ENCODE measurements at regions not wholly inside any gene's neighbourhood (a gene's known extent, or its start where the extent isn't known, plus 50 kb on each side); places are given as distances from the start of the nearest gene placed in this dataset.
A peak's percentile ranks its signal among the peaks of the same experiment; 100 is the strongest.

DNA sequence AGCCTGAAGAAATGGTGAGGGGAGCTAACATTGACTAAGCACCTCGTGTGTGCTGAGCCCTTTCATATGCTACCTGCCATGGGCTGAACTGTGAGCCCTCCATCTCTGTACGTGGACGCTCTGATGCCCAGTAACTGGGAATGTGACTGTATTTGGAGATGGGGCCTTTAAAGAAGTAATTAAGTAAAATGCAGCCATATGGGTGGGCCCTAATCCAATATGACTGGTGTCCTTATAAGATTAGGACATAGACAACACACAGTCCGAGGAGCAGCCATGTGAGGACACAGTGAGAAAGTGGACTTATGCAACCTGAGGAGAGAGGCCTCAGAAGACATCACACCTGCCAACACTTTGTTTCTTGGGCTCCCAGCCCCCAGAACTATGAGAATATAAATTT lies 92.7 kb upstream of the ATP1B1 start:
- Histone ChIP-seq H3K4me1 (ENCODE audit: insufficient read depth) (no peaks in the 10 kb centered on the region), H3K4me3 (ENCODE audit: low read depth, low read length) (no peak overlapping the region), H3K36me3 (ENCODE audit: insufficient read depth) (no peaks in the 10 kb centered on the region), H3K27ac (ENCODE audit: low read depth) (no peak overlapping the region)
- 94% methylated on average over 4 of the region's 4 CpGs for WGBS
- no peak for DNase-seq (ENCODE audit: extremely low spot score)

DNA sequence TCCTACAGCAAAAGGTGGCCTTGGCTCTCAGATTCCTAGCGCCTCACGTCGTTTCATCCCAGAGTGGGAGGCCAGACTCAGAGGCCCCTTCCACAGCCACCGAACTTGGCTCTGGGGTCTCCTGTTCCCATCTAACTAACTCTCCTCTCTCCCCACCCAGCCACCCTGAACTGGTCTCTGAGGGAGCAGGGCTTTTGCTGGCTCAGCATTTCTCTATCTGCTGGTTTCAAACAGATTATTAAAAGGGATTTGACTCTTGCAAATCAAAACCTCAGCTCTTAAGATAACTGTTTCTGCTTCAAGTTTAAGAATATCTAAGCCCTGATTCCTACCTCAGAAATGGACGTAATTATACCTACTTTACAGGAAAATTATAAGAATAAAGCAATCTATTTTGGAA lies 91.0 kb upstream of the ATP1B1 start:
- 92% methylated on average over 5 of the region's 5 CpGs for WGBS
- Histone ChIP-seq H3K27ac (ENCODE audit: low read depth) (no peak overlapping the region), H3K36me3 (ENCODE audit: insufficient read depth) (no peaks in the 10 kb centered on the region), H3K4me3 (ENCODE audit: low read depth, low read length) (no peak overlapping the region), H3K4me1 (ENCODE audit: insufficient read depth) (no peaks in the 10 kb centered on the region)
- DNase-seq (ENCODE audit: extremely low spot score) = no peak

- Histone ChIP-seq H3K27ac (ENCODE audit: low read depth) (no peak overlapping the region), H3K4me3 (ENCODE audit: low read depth, low read length) (no peak overlapping the region), H3K36me3 (ENCODE audit: insufficient read depth) (no peaks in the 10 kb centered on the region), H3K4me1 (ENCODE audit: insufficient read depth) (no peaks in the 10 kb centered on the region)
- DNase-seq (ENCODE audit: extremely low spot score) = no peak
- WGBS = 91% methylated on average over 4 of the region's 4 CpGs
Measured at GRCh38 chr1:169018751-169019150, 87.7 kb upstream of the ATP1B1 start.

- no peaks in the 10 kb centered on the region for H3K36me3 ChIP-seq (ENCODE audit: insufficient read depth)
- no peaks in the 10 kb centered on the region for H3K4me1 ChIP-seq (ENCODE audit: insufficient read depth)
- no peak overlapping the region for H3K27ac ChIP-seq (ENCODE audit: low read depth)
- H3K4me3 ChIP-seq (ENCODE audit: low read depth, low read length) = no peak overlapping the region
- 74% methylated on average over 3 of the region's 3 CpGs for WGBS
- DNase-seq (ENCODE audit: extremely low spot score) = no peak
Measured at GRCh38 chr1:169019419-169020058, 87.0 kb upstream of the ATP1B1 start.

GRCh38 chr1:169020684-169021083 lies 85.8 kb upstream of the ATP1B1 start:
- H3K4me1 ChIP-seq (ENCODE audit: insufficient read depth) = no peaks in the 10 kb centered on the region
- no peak for DNase-seq (ENCODE audit: extremely low spot score)
- no peaks in the 10 kb centered on the region for H3K36me3 ChIP-seq (ENCODE audit: insufficient read depth)

GRCh38 chr1:169022648-169023047 lies 83.8 kb upstream of the ATP1B1 start:
- Histone ChIP-seq H3K27ac (ENCODE audit: low read depth) (no peak overlapping the region), H3K4me3 (ENCODE audit: low read depth, low read length) (no peak overlapping the region), H3K36me3 (ENCODE audit: insufficient read depth) (no peaks in the 10 kb centered on the region), H3K4me1 (ENCODE audit: insufficient read depth) (no peaks in the 10 kb centered on the region)
- DNase-seq (ENCODE audit: extremely low spot score) = no peak
- WGBS = 100% methylated on average over 1 of the region's 1 CpG

More at GRCh38 chr1:169020684-169021083, 85.8 kb upstream of the ATP1B1 start:
- Histone ChIP-seq H3K4me3 (ENCODE audit: low read depth, low read length) (no peak overlapping the region), H3K27ac (ENCODE audit: low read depth) (no peak overlapping the region)

DNA sequence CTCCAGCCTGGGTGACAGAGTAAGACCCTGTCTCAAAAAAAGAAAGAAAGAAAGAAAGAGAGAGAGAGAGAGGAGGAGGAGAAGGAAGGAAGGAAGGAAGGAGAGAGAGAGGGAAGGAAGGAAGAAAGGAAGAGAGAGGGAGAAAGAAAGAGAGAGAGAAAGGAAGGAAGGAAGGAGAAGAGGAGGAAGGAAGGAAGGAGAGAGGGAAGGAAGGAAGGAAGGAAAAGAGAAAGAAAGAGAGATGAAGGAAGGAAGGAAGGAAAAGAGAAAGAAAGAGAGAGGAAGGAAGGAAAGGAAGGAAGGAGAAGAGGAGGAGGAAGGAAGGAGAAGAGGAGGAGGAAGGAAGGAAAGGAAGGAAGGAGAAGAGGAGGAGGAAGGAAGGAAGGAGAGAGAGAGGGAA lies 82.2 kb upstream of the ATP1B1 start:
- H3K36me3 ChIP-seq (ENCODE audit: insufficient read depth) = no peaks in the 10 kb centered on the region
- H3K4me3 ChIP-seq (ENCODE audit: low read depth, low read length) = no peak overlapping the region
- DNase-seq (ENCODE audit: extremely low spot score) = no peak
- no peak overlapping the region for H3K27ac ChIP-seq (ENCODE audit: low read depth)
- H3K4me1 ChIP-seq (ENCODE audit: insufficient read depth) = no peaks in the 10 kb centered on the region

- H3K4me1 ChIP-seq (ENCODE audit: insufficient read depth) = no peaks in the 10 kb centered on the region
- DNase-seq (ENCODE audit: extremely low spot score) = no peak
- no peak overlapping the region for H3K27ac ChIP-seq (ENCODE audit: low read depth)
- WGBS = 92% methylated on average over 1 of the region's 1 CpG
- H3K4me3 ChIP-seq (ENCODE audit: low read depth, low read length) = no peak overlapping the region
- H3K36me3 ChIP-seq (ENCODE audit: insufficient read depth) = no peaks in the 10 kb centered on the region
Measured at GRCh38 chr1:169024800-169025271, 81.7 kb upstream of the ATP1B1 start.

DNA sequence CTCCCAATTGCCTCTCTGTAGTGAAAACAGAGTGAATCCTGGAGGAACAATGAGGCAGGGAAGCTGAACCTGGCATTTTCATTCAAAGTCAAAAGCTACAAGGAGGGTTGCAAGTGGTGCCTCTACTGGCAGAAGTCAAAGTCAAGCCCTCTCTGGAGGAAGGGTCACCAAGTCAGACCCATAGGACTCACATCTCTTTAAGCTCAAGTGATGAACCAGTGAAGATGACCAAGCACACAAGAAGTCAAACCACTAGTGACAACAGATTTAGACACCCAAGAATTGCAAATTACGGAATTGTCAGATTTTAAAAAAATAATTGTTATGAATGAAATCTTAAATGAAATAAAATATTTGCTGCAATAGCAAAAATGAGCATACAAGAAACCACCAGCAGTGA lies 81.1 kb upstream of the ATP1B1 start:
- 97% methylated on average over 1 of the region's 1 CpG for WGBS
- H3K4me3 ChIP-seq (ENCODE audit: low read depth, low read length) = no peak overlapping the region
- H3K36me3 ChIP-seq (ENCODE audit: insufficient read depth) = no peaks in the 10 kb centered on the region
- no peak for DNase-seq (ENCODE audit: extremely low spot score)
- H3K27ac ChIP-seq (ENCODE audit: low read depth) = no peak overlapping the region
- H3K4me1 ChIP-seq (ENCODE audit: insufficient read depth) = no peaks in the 10 kb centered on the region

GRCh38 chr1:169027607-169028320 lies 78.7 kb upstream of the ATP1B1 start:
- H3K4me1 ChIP-seq (ENCODE audit: insufficient read depth) = no peaks in the 10 kb centered on the region
- H3K27ac ChIP-seq (ENCODE audit: low read depth) = no peak overlapping the region
- H3K36me3 ChIP-seq (ENCODE audit: insufficient read depth) = no peaks in the 10 kb centered on the region
- whole genome bisulfite sequencing = 45% methylated on average over 8 of the region's 8 CpGs
- DNase-seq (ENCODE audit: extremely low spot score) = no peak
- H3K4me3 ChIP-seq (ENCODE audit: low read depth, low read length) = no peak overlapping the region

DNA sequence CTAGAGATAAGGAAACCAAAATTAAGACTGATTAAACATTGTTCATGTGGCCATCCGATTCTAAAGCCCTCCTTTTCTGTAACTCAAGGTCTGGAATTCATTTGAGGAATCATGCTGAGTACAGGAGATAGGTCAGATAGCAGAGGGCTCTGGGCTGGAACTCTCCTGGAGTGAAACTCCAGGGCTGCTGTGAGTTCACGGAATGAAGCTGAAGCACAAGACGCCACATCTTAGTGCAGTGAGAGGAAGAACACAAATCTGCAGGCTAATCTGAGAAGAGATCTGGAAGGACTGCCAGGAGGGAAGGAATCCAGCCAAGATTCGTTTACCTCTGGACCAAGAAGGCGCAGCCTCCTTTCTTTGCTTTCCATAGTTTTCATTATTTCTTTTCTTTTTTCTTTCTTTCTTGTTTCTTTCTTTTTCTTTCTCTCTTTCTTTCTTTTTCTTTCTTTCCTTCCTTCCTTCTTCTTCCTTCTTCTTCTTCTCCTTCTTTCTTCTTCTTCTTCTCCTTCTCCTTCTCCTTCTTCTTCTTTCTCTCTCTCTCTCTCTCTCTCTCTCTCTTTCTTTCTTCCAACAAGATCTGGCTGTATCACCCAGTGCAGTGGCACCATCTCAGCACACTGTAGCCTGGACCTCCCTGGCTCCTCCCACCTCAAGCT lies 74.8 kb upstream of the ATP1B1 start:
- WGBS = 22% methylated on average over 5 of the region's 5 CpGs
- Histone ChIP-seq H3K36me3 (ENCODE audit: insufficient read depth) (no peaks in the 10 kb centered on the region), H3K27ac (ENCODE audit: low read depth) (no peak overlapping the region), H3K4me1 (ENCODE audit: insufficient read depth) (no peaks in the 10 kb centered on the region), H3K4me3 (ENCODE audit: low read depth, low read length) (no peak overlapping the region)
- DNase-seq (ENCODE audit: extremely low spot score) = peak; percentile 28

- DNase-seq (ENCODE audit: extremely low spot score) = no peak
- Histone ChIP-seq H3K4me1 (ENCODE audit: insufficient read depth) (no peaks in the 10 kb centered on the region), H3K27ac (ENCODE audit: low read depth) (no peak overlapping the region), H3K36me3 (ENCODE audit: insufficient read depth) (no peaks in the 10 kb centered on the region), H3K4me3 (ENCODE audit: low read depth, low read length) (no peak overlapping the region)
- WGBS = 79% methylated on average over 4 of the region's 4 CpGs
Measured at GRCh38 chr1:169041366-169041765, 65.1 kb upstream of the ATP1B1 start.

DNA sequence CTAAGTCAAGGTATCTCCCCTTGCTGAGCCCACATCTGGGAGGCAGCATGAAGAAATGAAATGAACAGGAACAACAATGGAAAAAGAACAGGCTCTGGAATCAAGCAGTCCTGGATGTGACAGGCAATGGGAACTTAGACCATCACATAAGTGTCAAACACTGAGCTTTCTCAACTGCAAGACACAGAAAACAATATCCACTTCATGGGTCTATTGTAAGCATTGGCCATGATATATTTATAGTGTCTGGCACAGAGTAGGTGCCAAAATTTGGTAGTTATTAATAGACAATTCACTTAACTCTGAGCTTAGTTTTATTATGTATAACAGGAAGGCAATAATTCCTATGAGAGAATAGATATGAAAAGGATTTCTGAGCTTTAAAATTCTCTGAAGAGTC lies 64.1 kb upstream of the ATP1B1 start:
- no peak overlapping the region for H3K27ac ChIP-seq (ENCODE audit: low read depth)
- no peak for DNase-seq (ENCODE audit: extremely low spot score)
- no peak overlapping the region for H3K4me3 ChIP-seq (ENCODE audit: low read depth, low read length)
- H3K4me1 ChIP-seq (ENCODE audit: insufficient read depth) = no peaks in the 10 kb centered on the region
- H3K36me3 ChIP-seq (ENCODE audit: insufficient read depth) = no peaks in the 10 kb centered on the region

- no peaks in the 10 kb centered on the region for H3K4me1 ChIP-seq (ENCODE audit: insufficient read depth)
- H3K27ac ChIP-seq (ENCODE audit: low read depth) = no peak overlapping the region
- no peak overlapping the region for H3K4me3 ChIP-seq (ENCODE audit: low read depth, low read length)
- DNase-seq (ENCODE audit: extremely low spot score) = no peak
- H3K36me3 ChIP-seq (ENCODE audit: insufficient read depth) = no peaks in the 10 kb centered on the region
Measured at GRCh38 chr1:169043823-169044222, 62.7 kb upstream of the ATP1B1 start.
